ENCODE measurements at regions not wholly inside any gene's neighbourhood (a gene's known extent, or its start where the extent isn't known, plus 50 kb on each side); places are given as distances from the start of the nearest gene placed in this dataset.

- H3K23me2 ChIP-seq (ENCODE audit: low read depth, low read length) = no peaks in the 10 kb centered on the region
- H2AK5ac ChIP-seq (ENCODE audit: low read depth, low read length) = no peak overlapping the region
- FAIRE-seq (no peak), DNase-seq (ENCODE audit: low read depth in 1 of 2, low spot score in 2 of 2) (no peak)
- no peak overlapping the region for H3K14ac ChIP-seq (ENCODE audit: insufficient read length)
- no peaks in the 10 kb centered on the region for H3K9me3 ChIP-seq (ENCODE audit: insufficient read depth in 2 of 2, low read depth in 1 of 2, low read length in 1 of 2)
- H3K4me2 ChIP-seq (ENCODE audit: insufficient read depth in 1 of 2, low read depth in 2 of 2, low read length in 2 of 2) = no peak overlapping the region
- no peak overlapping the region for H3K9ac ChIP-seq (replicated peaks in 1 of 4; ENCODE audit: extremely low read depth in 1 of 4, low read depth in 3 of 4, low read length in 3 of 4)
- CTCF ChIA-PET (ENCODE audit: partially characterized antibody) = interaction anchor here (0.8 to 1.7 kb wide), 3 partner anchors 19 to 366 kb away, joined by 3 to 4 read pairs (median 4); no protein-coding TSS in a partner anchor
- H3K79me2 ChIP-seq (ENCODE audit: control insufficient read depth in 1 of 2, insufficient read depth in 2 of 2, low read length in 2 of 2) = no peaks in the 10 kb centered on the region
- no peak overlapping the region for H2BK20ac ChIP-seq (ENCODE audit: low read length)
- no peak overlapping the region for H3K4me3 ChIP-seq (ENCODE audit: extremely low read depth in 1 of 4, insufficient read depth in 2 of 4, low read depth in 3 of 4, low read length in 4 of 4)
- no peak overlapping the region for H3K4ac ChIP-seq (replicated peaks; ENCODE audit: insufficient read length, low read depth, low read length)
- no peaks in the 10 kb centered on the region for H4K20me1 ChIP-seq (replicated peaks in 1 of 2; ENCODE audit: control insufficient read depth in 1 of 2, insufficient read depth in 2 of 2, low read length in 2 of 2)
- no peaks in the 10 kb centered on the region for H3K79me1 ChIP-seq (ENCODE audit: low read depth, low read length)
- H3K36me3 ChIP-seq (ENCODE audit: control insufficient read depth in 2 of 4, insufficient read depth in 4 of 4, low read length in 3 of 4) = no peaks in the 10 kb centered on the region
- H3K27me3 ChIP-seq (replicated peaks in 1 of 4; ENCODE audit: control insufficient read depth in 3 of 4, extremely low read depth in 1 of 4, insufficient read depth in 3 of 4, low read length in 3 of 4) = no peaks in the 10 kb centered on the region
- H3K4me1 ChIP-seq (replicated peaks in 1 of 4; ENCODE audit: control insufficient read depth in 3 of 4, insufficient read depth in 4 of 4, low read length in 3 of 4) = peaks cover 0 to 10% (median 4%) of the 10 kb centered on the region in 4 experiments; a peak in 4 of 7 replicates
- POLR2A ChIA-PET (ENCODE audit: partially characterized antibody) = interaction anchor here (0.9 kb wide), 1 partner anchor 16 kb away, joined by 6 read pairs; no protein-coding TSS in a partner anchor
- no peak overlapping the region for H2BK5ac ChIP-seq (ENCODE audit: low read depth, low read length)
- H3K56ac ChIP-seq (replicated peaks; ENCODE audit: insufficient read length, low read depth, low read length) = no peak overlapping the region
- H2BK12ac ChIP-seq (ENCODE audit: low read depth, low read length) = no peak overlapping the region
- H3K27ac ChIP-seq (ENCODE audit: low read depth, low read length) = no peak overlapping the region
- no peak overlapping the region for H3K23ac ChIP-seq (ENCODE audit: insufficient read length)
- no peak overlapping the region for H4K5ac ChIP-seq (ENCODE audit: insufficient read length, low read depth, low read length)
- 72% methylated on average over 5 of the region's 5 CpGs; no CpG with 5 or more reads in 1 of the 2 experiments for WGBS, 2 experiments (ENCODE audit: extremely low coverage in 1 of 2, insufficient coverage in 1 of 2, insufficient read length in 1 of 2, insufficient replicate concordance in 2 of 2, low coverage in 1 of 2, low lambda C conversion rate in 2 of 2, missing lambda C conversion rate in 1 of 2)
- no peak overlapping the region for H3K18ac ChIP-seq (ENCODE audit: extremely low read depth, low read length)
- no peak overlapping the region for H2BK15ac ChIP-seq (ENCODE audit: low read length)
- H4K91ac ChIP-seq (replicated peaks; ENCODE audit: insufficient read length, low read length) = no peak overlapping the region
- no peak overlapping the region for H4K8ac ChIP-seq (ENCODE audit: extremely low read depth, insufficient read depth, low read length)
- no peak overlapping the region for H2BK120ac ChIP-seq (replicated peaks; ENCODE audit: low read depth, low read length)
- no peak overlapping the region for H2AFZ ChIP-seq (ENCODE audit: low read length)
- TF ChIP-seq TAF1 (IDR thresholded peaks at IDR 0.05; ENCODE audit: low read depth, low read length) = no peak
These were observed 155.1 kb upstream of the RASGEF1B start for GRCh38 chr4:81626851-81627250.

Measured in H1 (cell line).